COLO668 (cell line): ENCODE measurements at regions not wholly inside any gene's neighbourhood (a gene's known extent, or its start where the extent isn't known, plus 50 kb on each side); places are given as distances from the start of the nearest gene placed in this dataset.
"Not testable (repeated sequence)": the region's sequence is repeated elsewhere in the genome, so short reads cannot be mapped to it uniquely, and the experiment has no call there.

ENCODE experiments used
- DNase-seq: peaks from one replicate; lab custom pipeline; 2025; ENCODE audit not compliant: unreplicated experiment; lab: John Stamatoyannopoulos, UW

- DNase-seq: no peak
Observed at GRCh38 chr12:63040526-63041220, 105.7 kb upstream of the PPM1H start.

- DNase-seq: no peak
Observed at GRCh38 chr12:63038713-63039100, 103.8 kb upstream of the PPM1H start.

GRCh38 chr12:63037746-63038712 is 103.1 kb upstream of the PPM1H start:
- no peak for DNase-seq

- no peak for DNase-seq
Observed at GRCh38 chr12:63036974-63037335, 102.0 kb upstream of the PPM1H start.

GRCh38 chr12:63036216-63036973 is 101.4 kb upstream of the PPM1H start:
- DNase-seq: no peak

GRCh38 chr12:63034601-63035000 is 99.7 kb upstream of the PPM1H start:
- no peak for DNase-seq

GRCh38 chr12:63029676-63030075 is 94.7 kb upstream of the PPM1H start:
- no peak for DNase-seq

- no peak for DNase-seq
Observed at GRCh38 chr12:63028951-63029350, 94.0 kb upstream of the PPM1H start.

GRCh38 chr12:63025116-63025515 is 90.2 kb upstream of the PPM1H start:
- DNase-seq: no peak

GRCh38 chr12:63023926-63024325 is 89.0 kb upstream of the PPM1H start:
- DNase-seq: no peak

GRCh38 chr12:63021116-63021515 is 86.2 kb upstream of the PPM1H start:
- no peak for DNase-seq

GRCh38 chr12:63020269-63020668 is 85.3 kb upstream of the PPM1H start:
- no peak for DNase-seq

GRCh38 chr12:63018273-63018672 is 83.3 kb upstream of the PPM1H start:
- no peak for DNase-seq

- DNase-seq: no peak
Observed at GRCh38 chr12:63013302-63013701, 78.4 kb upstream of the PPM1H start.

- DNase-seq: no peak
Observed at GRCh38 chr12:63010698-63011097, 75.7 kb upstream of the PPM1H start.

GRCh38 chr12:63008372-63008771 is 73.4 kb upstream of the PPM1H start:
- no peak for DNase-seq

- DNase-seq: no peak
Observed at GRCh38 chr12:63007726-63008125, 72.8 kb upstream of the PPM1H start.

- DNase-seq: no peak
Observed at GRCh38 chr12:63006536-63006935, 71.6 kb upstream of the PPM1H start.

GRCh38 chr12:63005382-63005781 is 70.4 kb upstream of the PPM1H start:
- DNase-seq: no peak

GRCh38 chr12:63003223-63003819 is 68.4 kb upstream of the PPM1H start:
- no peak for DNase-seq

- DNase-seq: not testable (repeated sequence)
Observed at GRCh38 chr12:63002059-63002458, 67.1 kb upstream of the PPM1H start.
